ENCODE measurements at regions not wholly inside any gene's neighbourhood (a gene's known extent, or its start where the extent isn't known, plus 50 kb on each side); places are given as distances from the start of the nearest gene placed in this dataset.

GRCh38 chr1:105641407-105641806, 1415.1 kb upstream of the PRMT6 start:
- TF ChIP-seq TAF1 (IDR thresholded peaks at IDR 0.05; ENCODE audit: borderline replicate concordance, insufficient read depth, low read length) (no peak), POLR2AphosphoS5 (IDR thresholded peaks at IDR 0.05; ENCODE audit: low read depth, low read length) (no peak)
